ENCODE measurements at regions not wholly inside any gene's neighbourhood (a gene's known extent, or its start where the extent isn't known, plus 50 kb on each side); places are given as distances from the start of the nearest gene placed in this dataset.

- H2AK9ac ChIP-seq (replicated peaks; ENCODE audit: low read depth, low read length, poor library complexity): no peak overlapping the region
- no peaks in the 10 kb centered on the region for H4K20me1 ChIP-seq (ENCODE audit: insufficient read depth, low read length)
- H3K23ac ChIP-seq (ENCODE audit: low read depth, low read length): no peak overlapping the region
- no peaks in the 10 kb centered on the region for H3K4me1 ChIP-seq (ENCODE audit: control insufficient read depth, insufficient read depth, low read length)
- BruUV-seq (replicated peaks): no TSS peak
- no peak overlapping the region for H4K8ac ChIP-seq (ENCODE audit: low read depth in 2 of 2, low read length in 2 of 2)
- H3K14ac ChIP-seq (replicated peaks; ENCODE audit: low read depth, low read length): no peak overlapping the region
- no peak overlapping the region for H2BK20ac ChIP-seq (ENCODE audit: low read depth, low read length)
- intact Hi-C loops (cut with micrococcal nuclease): no loop called here
- H3K4me2 ChIP-seq (ENCODE audit: low read depth, low read length): no peak overlapping the region
- H3K79me1 ChIP-seq (ENCODE audit: low read depth in 1 of 2, low read length in 2 of 2): no peaks in the 10 kb centered on the region
- WGBS, 2 experiments (ENCODE audit: extremely low coverage in 2 of 2, insufficient read length in 1 of 2): no CpG with 5 or more reads among the region's 2 CpGs
- H3K9ac ChIP-seq (ENCODE audit: low read depth, low read length): no peak overlapping the region
- ATAC-seq (ENCODE audit: low read depth) (no peak), DNase-seq (no peak)
- H3K4ac ChIP-seq (ENCODE audit: low read depth, low read length): no peak overlapping the region
- H2BK120ac ChIP-seq (ENCODE audit: low read depth, low read length): no peak overlapping the region
- no peak overlapping the region for H3K4me3 ChIP-seq (ENCODE audit: insufficient read depth, low read depth, low read length)
- no peaks in the 10 kb centered on the region for H3K27me3 ChIP-seq (ENCODE audit: control insufficient read depth, insufficient read depth, low read length)
- dilution Hi-C loops (cut with HindIII; ENCODE audit: low sequenced_read_pairs, unreplicated experiment): no loop called here
- CTCF ChIA-PET: no interaction called here
- H3K18ac ChIP-seq (ENCODE audit: low read depth, low read length): no peak overlapping the region
- no peak overlapping the region for H2BK5ac ChIP-seq (ENCODE audit: low read depth, low read length, poor library complexity, severe bottlenecking)
- no peak overlapping the region for H4K91ac ChIP-seq (ENCODE audit: insufficient read depth, low read depth, low read length)
- in situ Hi-C loops (cut with MboI; ENCODE audit: low sequenced_read_pairs): no loop called here
- no peak overlapping the region for H3K27ac ChIP-seq (ENCODE audit: insufficient read depth, low read length)
- no peaks in the 10 kb centered on the region for H3K36me3 ChIP-seq (ENCODE audit: control insufficient read depth, insufficient read depth, low read length)
- H2AK5ac ChIP-seq (ENCODE audit: low read depth, low read length): no peak overlapping the region
- POLR2A ChIA-PET (ENCODE audit: unreplicated experiment): no interaction called here
- H3K56ac ChIP-seq (ENCODE audit: extremely low read depth, insufficient read depth, low read length): no peak overlapping the region
- H3K9me1 ChIP-seq (ENCODE audit: insufficient read depth, low read length): no peaks in the 10 kb centered on the region
- no peak overlapping the region for H4K5ac ChIP-seq (ENCODE audit: low read depth, low read length)
- TF ChIP-seq MXI1 (IDR thresholded peaks at IDR 0.05; ENCODE audit: borderline replicate concordance, low read depth, low read length) (no peak), MAFK (IDR thresholded peaks at IDR 0.05; ENCODE audit: low read depth, low read length) (no peak), ELK1 (IDR thresholded peaks at IDR 0.05; ENCODE audit: borderline replicate concordance, low read depth, low read length) (no peak), RCOR1 (IDR thresholded peaks at IDR 0.05; ENCODE audit: insufficient replicate concordance, low read length) (no peak), SMC3 (IDR thresholded peaks at IDR 0.05; ENCODE audit: low read depth, low read length) (no peak), CEBPB (IDR thresholded peaks at IDR 0.05; ENCODE audit: low read depth, low read length) (no peak), CHD1 (IDR thresholded peaks at IDR 0.05; ENCODE audit: low read depth, low read length) (no peak), POLR2A (IDR thresholded peaks at IDR 0.05; ENCODE audit: low read depth, low read length) (no peak), BHLHE40 (IDR thresholded peaks at IDR 0.05; ENCODE audit: low read depth, low read length) (no peak), USF2 (IDR thresholded peaks at IDR 0.05; ENCODE audit: low read depth, low read length) (no peak)
- TF ChIP-seq, protein P1, sequence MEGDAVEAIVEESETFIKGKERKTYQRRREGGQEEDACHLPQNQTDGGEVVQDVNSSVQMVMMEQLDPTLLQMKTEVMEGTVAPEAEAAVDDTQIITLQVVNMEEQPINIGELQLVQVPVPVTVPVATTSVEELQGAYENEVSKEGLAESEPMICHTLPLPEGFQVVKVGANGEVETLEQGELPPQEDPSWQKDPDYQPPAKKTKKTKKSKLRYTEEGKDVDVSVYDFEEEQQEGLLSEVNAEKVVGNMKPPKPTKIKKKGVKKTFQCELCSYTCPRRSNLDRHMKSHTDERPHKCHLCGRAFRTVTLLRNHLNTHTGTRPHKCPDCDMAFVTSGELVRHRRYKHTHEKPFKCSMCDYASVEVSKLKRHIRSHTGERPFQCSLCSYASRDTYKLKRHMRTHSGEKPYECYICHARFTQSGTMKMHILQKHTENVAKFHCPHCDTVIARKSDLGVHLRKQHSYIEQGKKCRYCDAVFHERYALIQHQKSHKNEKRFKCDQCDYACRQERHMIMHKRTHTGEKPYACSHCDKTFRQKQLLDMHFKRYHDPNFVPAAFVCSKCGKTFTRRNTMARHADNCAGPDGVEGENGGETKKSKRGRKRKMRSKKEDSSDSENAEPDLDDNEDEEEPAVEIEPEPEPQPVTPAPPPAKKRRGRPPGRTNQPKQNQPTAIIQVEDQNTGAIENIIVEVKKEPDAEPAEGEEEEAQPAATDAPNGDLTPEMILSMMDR (conservative IDR thresholded peaks at IDR 0.05; ENCODE audit: low read depth, low read length): no peak
- no peak overlapping the region for H2AFZ ChIP-seq (replicated peaks; ENCODE audit: low read length, poor library complexity)
- no peak overlapping the region for H2BK15ac ChIP-seq (ENCODE audit: low read depth, low read length)
- peaks cover 19% of the 10 kb centered on the region for H3K9me3 ChIP-seq (ENCODE audit: control insufficient read depth, insufficient read depth, low read length)
These were observed 500.4 kb upstream of the ERCC4 start for GRCh38 chr16:13419589-13419988.

Data from IMR-90 (cell line).